DND-41 (cell line): ENCODE measurements at regions not wholly inside any gene's neighbourhood (a gene's known extent, or its start where the extent isn't known, plus 50 kb on each side); places are given as distances from the start of the nearest gene placed in this dataset.

ENCODE experiments used
- EZH2 ChIP-seq: IDR thresholded peaks from 3 replicates; pipeline ENCODE4 v1.6.1; 2012; ENCODE audit warnings: borderline replicate concordance, low read depth, mild to moderate bottlenecking, moderate library complexity, low read length, inconsistent platforms; ENCODE audit not compliant: severe bottlenecking
- TF ChIP-seq, protein P1 (sequence below): IDR thresholded peaks from 2 replicates; pipeline ENCODE4 v1.5.1; 2012; ENCODE audit warnings: borderline replicate concordance, low read length, moderate library complexity, mild to moderate bottlenecking; ENCODE audit not compliant: poor library complexity, severe bottlenecking; ENCODE audit errors: extremely low read depth

DNA sequence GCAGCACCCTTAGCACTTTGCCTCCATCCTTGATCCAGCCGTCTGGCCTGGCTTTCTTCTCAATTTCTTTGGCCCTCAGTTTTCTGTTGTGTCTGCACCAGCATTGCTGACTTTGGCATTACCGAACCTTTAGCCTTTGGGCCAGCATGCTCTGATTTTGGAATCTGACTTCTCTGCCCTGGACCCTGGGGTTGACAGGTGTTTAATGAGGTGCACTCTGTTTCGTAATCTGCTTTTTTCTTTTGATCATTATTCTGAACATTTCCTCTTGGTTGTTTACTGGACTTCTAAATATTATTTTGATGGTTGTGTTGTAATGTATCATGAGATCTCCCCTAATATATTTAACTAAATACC lies 71.5 kb upstream of the ENPP6 start:
- TF ChIP-seq, protein P1, sequence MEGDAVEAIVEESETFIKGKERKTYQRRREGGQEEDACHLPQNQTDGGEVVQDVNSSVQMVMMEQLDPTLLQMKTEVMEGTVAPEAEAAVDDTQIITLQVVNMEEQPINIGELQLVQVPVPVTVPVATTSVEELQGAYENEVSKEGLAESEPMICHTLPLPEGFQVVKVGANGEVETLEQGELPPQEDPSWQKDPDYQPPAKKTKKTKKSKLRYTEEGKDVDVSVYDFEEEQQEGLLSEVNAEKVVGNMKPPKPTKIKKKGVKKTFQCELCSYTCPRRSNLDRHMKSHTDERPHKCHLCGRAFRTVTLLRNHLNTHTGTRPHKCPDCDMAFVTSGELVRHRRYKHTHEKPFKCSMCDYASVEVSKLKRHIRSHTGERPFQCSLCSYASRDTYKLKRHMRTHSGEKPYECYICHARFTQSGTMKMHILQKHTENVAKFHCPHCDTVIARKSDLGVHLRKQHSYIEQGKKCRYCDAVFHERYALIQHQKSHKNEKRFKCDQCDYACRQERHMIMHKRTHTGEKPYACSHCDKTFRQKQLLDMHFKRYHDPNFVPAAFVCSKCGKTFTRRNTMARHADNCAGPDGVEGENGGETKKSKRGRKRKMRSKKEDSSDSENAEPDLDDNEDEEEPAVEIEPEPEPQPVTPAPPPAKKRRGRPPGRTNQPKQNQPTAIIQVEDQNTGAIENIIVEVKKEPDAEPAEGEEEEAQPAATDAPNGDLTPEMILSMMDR = no peak
- TF ChIP-seq EZH2 = no peak
